ENCODE measurements at regions not wholly inside any gene's neighbourhood (a gene's known extent, or its start where the extent isn't known, plus 50 kb on each side); places are given as distances from the start of the nearest gene placed in this dataset.

DNA sequence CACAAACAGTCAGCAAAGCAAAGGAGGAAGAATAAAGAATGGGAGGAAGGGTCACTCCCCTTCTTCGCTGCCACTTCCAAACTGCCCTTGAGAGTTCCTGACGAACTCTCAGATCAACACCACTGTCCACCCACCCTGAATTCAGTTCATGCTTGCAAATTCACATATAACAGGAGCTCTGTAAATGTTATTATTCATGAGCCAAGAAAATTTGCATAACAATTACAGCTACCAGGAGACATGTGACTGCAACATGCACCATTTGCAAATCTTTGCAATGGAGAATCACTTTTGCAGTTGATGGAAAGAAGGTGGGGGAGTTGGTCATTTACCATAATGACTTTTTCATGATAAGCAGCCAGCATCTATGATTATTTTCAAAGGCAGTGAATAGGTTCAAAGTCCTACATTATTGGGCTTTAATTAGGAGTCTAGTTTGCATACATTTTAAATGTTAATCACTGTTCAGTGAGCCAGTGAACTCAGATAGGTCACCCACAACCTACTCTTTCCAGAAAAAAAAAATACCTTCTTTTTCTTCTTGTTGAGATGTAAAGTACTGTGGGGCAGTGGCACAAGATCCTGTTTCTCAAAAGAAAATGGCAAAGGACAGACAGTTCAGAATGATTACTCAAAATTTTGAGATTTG, 149.7 kb downstream of the CAAP1 start:
- no peak for DNase-seq (ENCODE audit: low read depth in 3 of 3)

- no peak for DNase-seq (ENCODE audit: low read depth in 3 of 3)
Measured at GRCh38 chr9:26735160-26735559, 157.4 kb downstream of the CAAP1 start.

DNA sequence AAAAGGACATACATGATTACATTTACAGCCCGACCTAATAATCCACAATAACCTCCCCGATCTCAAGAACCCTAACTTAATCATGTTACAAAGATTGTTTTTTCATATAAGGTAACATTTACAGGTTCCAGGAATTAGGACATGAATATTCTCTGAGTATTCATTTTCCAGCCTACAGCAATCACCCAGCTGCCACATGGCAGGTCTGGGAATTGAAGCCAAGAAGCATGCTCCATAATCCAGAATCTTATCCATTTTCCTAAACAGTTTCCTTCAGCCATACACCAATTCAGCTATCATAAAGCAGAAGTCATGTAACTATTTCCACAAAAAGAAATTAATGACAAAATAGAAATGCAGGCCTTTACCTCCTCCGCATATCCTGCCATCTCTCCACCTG, 163.4 kb downstream of the CAAP1 start:
- no peak for DNase-seq (ENCODE audit: low read depth in 3 of 3)

GRCh38 chr9:26727471-26727870, 165.1 kb downstream of the CAAP1 start:
- no peak for DNase-seq (ENCODE audit: low read depth in 3 of 3)

DNA sequence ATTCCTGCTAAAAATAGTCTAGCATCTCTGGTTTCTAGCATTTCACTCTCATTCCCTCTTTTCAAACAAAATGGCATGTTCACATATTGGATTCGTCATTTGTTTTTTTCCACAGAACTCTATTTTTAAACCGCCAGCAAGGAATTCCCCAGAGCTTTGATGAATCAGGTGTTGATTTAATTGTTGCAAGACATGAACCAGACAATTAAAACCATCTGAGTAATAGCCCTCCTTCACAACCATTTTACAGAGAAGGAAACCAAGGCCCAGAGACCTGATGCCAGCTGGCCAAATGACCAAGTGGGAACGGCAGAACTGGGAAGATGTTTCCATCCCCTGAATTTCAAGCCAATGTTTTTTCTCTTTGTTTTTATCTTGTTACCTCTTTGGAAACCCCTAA, 167.0 kb downstream of the CAAP1 start:
- no peak for DNase-seq (ENCODE audit: low read depth in 3 of 3)

- DNase-seq (ENCODE audit: low read depth in 3 of 3): peak; percentile 4 to 15 (median 8)
Measured at GRCh38 chr9:26723486-26723885, 169.1 kb downstream of the CAAP1 start.

DNA sequence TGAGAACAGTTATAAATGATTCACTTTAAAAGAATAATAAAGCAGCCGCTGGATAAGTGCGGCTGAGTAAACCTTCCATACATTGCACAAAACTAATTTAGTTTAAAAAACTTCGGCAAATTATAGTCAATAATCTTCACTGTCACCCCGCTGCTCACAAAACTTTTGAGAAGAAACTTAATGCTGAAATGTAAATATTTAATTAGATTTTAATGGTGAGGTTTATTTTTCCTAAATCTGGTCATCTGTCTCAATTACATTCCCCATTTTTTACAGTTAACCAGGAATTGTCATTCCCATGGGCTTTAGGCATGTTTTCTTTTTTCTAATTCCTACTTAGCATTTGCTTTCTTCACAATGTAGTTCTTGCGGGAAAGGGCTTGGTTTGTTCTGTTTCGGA, 169.8 kb downstream of the CAAP1 start:
- DNase-seq (ENCODE audit: low read depth in 3 of 3): no peak

DNA sequence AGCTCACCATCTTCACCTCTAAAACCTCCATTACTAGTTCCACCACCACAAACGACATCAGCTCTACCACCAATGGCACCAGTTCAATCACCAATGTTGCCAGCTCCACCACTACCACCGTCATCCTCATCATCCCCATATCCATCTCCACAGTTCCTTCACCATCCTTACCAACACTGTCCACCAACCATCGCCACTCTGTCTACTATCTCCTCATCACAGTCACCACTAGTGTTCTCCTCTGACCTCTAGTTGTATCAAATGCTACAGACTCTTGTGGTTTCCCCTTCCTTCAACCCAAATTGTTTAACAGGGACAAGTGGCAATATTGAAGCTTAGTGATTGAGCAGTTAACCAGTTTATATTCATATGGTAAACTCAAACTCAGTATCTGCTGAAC, 182.6 kb downstream of the CAAP1 start:
- DNase-seq (ENCODE audit: low read depth in 3 of 3): no peak

DNA sequence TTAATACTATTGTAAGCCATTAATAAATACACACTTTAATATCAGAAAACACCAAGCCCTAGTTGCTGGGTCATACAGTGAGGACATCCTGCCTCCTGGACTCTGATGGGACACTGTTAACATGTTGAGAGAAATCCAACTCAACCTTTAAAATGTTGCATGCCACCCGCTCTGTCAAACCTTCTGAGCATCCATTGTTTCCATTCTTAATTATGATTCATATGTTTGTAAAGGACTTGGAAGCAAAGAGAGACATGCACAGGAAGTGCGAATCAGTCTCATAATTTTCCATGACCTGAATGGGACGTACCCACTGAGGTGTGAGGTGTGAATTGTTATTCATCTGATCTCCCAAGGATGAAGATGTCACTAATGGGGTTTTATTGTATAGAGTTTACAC, 186.4 kb downstream of the CAAP1 start:
- no peak for DNase-seq (ENCODE audit: low read depth in 3 of 3)

DNA sequence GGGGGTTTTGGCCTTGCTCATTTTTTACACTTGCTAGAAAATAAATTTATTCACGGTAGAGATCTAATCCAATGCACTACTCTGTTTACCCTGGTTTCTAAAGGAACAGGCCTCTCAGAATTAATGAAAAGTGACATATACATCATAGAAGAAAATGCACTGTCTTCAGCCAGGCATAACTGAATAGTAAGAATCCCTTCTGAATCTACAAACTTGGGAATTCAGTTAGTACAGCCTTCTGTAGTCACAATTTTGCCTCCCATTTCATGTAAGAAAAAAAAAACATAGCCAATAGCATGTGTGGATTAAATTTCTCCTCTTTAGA, 197.3 kb downstream of the CAAP1 start:
- DNase-seq (ENCODE audit: low read depth in 3 of 3): no peak

GRCh38 chr9:26694381-26695297, 198.0 kb downstream of the CAAP1 start:
- DNase-seq (ENCODE audit: low read depth in 3 of 3): no peak

DNA sequence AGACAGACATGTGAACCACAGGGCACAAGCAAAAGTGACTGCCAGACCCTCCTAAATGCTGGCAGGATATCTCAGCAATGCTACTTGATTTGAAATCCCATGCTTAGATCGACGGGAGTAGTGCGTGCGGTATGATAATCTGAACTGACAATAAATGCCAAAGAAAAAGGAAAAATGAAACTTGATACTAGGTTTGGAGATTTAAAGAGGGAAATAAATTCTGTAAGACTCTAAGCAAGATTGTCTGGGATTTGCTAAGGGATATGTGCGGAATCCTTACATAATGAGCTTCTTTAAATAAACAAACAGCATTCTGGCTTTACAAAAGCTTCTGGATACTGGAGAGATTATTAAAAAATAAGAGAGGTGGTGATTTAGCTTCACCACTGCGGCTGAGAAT, 203.6 kb downstream of the CAAP1 start:
- no peak for DNase-seq (ENCODE audit: low read depth in 3 of 3)

- DNase-seq (ENCODE audit: low read depth in 3 of 3): no peak
Measured at GRCh38 chr9:26687421-26687820, 205.2 kb downstream of the CAAP1 start.

GRCh38 chr9:26685818-26686217, 206.8 kb downstream of the CAAP1 start:
- no peak for DNase-seq (ENCODE audit: low read depth in 3 of 3)

- DNase-seq (ENCODE audit: low read depth in 3 of 3): no peak
Measured at GRCh38 chr9:26684029-26684428, 208.6 kb downstream of the CAAP1 start.

DNA sequence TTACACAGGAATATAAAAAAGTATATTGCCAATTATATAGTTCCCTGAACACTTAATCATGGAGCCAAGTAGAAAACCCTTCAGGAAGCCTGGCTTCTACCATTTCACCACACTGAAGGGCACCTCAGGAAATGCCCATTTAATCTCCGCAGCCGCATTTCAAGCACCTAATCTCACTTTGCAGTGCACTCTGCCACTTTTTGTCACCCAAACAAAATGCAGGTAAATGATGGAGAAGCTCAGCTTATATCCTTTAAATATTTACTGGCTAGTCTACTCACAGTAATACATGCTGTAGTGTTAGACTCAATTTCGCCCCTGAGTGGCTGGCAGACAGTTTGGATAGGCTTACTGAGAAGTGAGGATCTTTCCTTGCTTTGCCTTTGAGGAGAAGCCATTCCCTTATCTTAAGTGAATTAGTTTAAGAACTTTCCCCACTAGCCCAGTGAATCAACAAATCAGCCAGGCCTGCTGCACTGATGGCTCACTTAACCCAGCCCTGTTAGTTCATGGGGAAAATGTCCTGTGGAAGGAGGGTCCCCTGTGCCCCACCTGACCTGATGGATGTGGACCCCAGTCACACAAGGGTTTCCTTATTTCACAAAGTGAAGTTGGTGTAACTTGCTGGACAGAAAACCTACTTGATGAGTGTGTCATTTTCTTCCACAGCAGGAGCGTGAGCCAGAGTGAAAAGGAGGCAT, 209.7 kb downstream of the CAAP1 start:
- no peak for DNase-seq (ENCODE audit: low read depth in 3 of 3)

- no peak for DNase-seq (ENCODE audit: low read depth in 3 of 3)
Measured at GRCh38 chr9:26682041-26682440, 210.6 kb downstream of the CAAP1 start.

DNA sequence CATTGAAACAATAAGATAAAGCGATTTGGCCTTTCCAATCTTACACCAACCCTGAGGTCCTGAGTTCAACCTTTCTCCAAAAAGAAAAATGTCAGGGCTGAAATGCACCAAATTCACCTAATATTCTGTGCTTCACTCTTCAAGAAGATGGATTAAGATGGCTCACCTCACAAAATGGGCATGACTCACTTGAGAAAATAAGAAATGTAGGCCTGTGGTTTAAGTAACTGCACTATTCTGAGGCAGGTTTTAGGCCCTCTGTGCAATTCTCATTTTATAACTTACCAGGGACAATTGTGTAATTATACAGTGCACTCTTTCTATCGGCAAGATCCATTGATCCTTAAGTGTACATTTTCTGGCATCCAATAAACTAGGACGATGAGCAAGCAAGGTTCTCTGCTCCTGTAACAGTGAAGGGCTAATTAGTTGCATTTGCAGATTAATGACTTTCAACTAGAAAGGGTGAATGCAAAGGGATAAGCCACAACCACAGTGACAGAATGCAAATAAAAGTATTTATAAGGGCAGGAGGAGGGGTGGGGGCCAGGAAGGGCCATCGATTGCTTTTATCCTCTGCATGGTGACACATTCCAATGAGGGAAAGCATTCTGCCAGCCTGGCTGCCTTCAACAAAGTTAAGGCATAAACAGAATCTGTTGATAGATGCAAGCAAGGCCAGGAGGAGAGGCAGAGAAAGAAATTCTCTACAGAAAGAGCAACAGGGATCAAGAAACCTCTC, 214.5 kb downstream of the CAAP1 start:
- no peak for DNase-seq (ENCODE audit: low read depth in 3 of 3)

DNA sequence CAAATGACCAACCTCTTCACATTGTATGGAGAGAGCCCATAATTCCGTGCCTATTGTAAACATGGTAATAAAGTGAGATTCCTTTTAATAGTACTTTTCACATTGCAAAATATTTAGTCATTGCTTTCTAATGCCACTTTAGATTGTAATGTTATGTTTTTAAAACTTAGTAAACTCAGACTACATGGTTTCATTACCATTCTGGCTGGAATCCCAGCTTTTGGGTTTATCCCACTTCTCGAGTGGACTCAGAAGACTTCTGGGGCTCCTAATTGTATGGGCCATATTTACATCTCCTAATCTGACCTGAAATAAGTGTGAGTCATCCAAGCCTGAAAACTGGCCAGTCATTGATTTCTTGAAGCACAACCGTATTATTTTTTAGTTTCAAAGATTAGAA, 217.6 kb downstream of the CAAP1 start:
- no peak for DNase-seq (ENCODE audit: low read depth in 3 of 3)

GRCh38 chr9:26673261-26673660, 219.3 kb downstream of the CAAP1 start:
- no peak for DNase-seq (ENCODE audit: low read depth in 3 of 3)

DNA sequence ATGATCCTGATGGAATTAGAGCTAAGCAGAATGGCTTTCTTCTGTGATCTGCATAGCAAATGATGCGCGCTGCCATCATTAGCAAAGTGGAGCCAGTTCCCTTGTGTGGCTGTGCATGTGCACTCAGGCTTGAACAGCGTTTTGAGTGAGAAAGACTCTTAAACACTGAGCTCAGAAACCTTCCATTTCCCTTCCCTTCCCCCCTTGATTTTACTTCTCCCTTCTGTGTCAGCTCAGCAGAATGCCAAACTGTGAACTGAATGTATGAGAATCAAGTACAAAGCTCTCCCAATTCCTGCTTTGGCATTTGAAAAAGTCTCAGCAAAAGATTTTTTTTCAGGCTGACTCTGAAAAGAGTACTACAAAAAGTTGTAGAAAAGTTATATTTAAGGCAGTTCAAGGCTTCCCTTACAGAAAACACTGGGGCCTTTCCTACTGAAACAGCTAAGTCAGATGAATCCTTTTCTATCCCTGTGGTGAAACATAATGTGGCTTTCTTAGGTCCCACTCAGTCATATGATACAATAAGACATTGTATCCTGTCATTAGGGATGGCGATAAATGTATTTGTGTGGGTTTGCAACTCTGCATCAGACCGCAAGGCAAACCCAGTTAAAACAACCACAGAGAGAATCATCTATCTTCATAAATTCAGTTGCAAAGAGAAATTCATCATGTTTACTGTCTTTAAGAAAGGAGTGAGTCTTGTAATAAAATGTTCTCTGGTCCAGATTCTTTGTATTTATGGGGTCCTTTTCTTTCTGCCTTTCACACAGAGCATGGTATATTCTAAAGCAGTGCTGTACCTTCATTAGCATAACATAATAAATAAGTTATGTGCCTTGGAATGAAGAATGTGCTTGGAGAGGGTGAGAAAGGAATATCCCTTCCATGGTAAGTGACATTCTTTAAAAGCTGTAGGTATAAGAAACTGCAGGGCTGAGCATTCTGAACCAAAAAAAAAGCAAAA, 222.6 kb downstream of the CAAP1 start:
- no peak for DNase-seq (ENCODE audit: low read depth in 3 of 3)
